ENCODE measurements at regions not wholly inside any gene's neighbourhood (a gene's known extent, or its start where the extent isn't known, plus 50 kb on each side); places are given as distances from the start of the nearest gene placed in this dataset.
"Not testable (repeated sequence)": the region's sequence is repeated elsewhere in the genome, so short reads cannot be mapped to it uniquely, and the experiment has no call there.

GRCh38 chr4:67381406-67381804 lies 163.9 kb downstream of the CENPC start:
- TF ChIP-seq CTCF (conservative IDR thresholded peaks at IDR 0.05 in 1 of 2, IDR thresholded peaks at IDR 0.05 in 1 of 2; ENCODE audit: extremely low read depth in 1 of 2, insufficient read depth in 1 of 2, low read depth in 1 of 2, low read length in 2 of 2); EZH2 (IDR thresholded peaks at IDR 0.05; ENCODE audit: borderline replicate concordance, low read length): not testable (repeated sequence)
